ENCODE measurements at regions not wholly inside any gene's neighbourhood (a gene's known extent, or its start where the extent isn't known, plus 50 kb on each side); places are given as distances from the start of the nearest gene placed in this dataset.

DNA sequence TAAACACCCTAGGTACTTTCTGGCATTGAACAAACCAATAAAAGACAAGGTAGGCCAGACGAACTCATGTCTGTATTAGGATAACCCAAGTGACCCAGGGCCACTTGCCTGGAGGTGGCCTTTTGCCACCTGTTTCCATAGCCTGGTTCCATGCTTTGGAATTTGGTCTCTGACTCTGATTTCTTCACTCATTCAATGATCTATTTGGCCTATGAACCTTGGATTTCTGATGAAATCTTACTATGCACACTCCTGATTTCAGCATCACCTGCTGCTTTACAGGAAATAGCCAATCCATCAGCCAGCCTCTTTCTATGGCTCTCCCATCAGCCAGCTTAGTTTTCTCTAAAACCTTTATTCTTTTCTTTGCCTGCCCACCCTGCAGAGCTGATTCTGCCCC is 142.8 kb upstream of the PSMD7 start:
- TF ChIP-seq, protein P1, sequence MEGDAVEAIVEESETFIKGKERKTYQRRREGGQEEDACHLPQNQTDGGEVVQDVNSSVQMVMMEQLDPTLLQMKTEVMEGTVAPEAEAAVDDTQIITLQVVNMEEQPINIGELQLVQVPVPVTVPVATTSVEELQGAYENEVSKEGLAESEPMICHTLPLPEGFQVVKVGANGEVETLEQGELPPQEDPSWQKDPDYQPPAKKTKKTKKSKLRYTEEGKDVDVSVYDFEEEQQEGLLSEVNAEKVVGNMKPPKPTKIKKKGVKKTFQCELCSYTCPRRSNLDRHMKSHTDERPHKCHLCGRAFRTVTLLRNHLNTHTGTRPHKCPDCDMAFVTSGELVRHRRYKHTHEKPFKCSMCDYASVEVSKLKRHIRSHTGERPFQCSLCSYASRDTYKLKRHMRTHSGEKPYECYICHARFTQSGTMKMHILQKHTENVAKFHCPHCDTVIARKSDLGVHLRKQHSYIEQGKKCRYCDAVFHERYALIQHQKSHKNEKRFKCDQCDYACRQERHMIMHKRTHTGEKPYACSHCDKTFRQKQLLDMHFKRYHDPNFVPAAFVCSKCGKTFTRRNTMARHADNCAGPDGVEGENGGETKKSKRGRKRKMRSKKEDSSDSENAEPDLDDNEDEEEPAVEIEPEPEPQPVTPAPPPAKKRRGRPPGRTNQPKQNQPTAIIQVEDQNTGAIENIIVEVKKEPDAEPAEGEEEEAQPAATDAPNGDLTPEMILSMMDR (conservative IDR thresholded peaks at IDR 0.05; ENCODE audit: low read length) = no peak
- no peak for TF ChIP-seq EZH2phosphoT487 (IDR thresholded peaks at IDR 0.05; ENCODE audit: borderline replicate concordance, low read depth, low read length)

Data from OCI-LY7 (cell line).